Stimulated activated CD8-positive, alpha-beta memory T cell treated with anti-CD3 and anti-CD28 coated beads, Interleukin-15, amount 100 ng/mL, for 24 hours (primary cell): ENCODE measurements at regions not wholly inside any gene's neighbourhood (a gene's known extent, or its start where the extent isn't known, plus 50 kb on each side); places are given as distances from the start of the nearest gene placed in this dataset.

ENCODE experiments used
- DNase-seq: peaks from one replicate; pipeline ENCODE4 v3.0.0-alpha.2; 2020; ENCODE audit warnings: low read depth

DNA sequence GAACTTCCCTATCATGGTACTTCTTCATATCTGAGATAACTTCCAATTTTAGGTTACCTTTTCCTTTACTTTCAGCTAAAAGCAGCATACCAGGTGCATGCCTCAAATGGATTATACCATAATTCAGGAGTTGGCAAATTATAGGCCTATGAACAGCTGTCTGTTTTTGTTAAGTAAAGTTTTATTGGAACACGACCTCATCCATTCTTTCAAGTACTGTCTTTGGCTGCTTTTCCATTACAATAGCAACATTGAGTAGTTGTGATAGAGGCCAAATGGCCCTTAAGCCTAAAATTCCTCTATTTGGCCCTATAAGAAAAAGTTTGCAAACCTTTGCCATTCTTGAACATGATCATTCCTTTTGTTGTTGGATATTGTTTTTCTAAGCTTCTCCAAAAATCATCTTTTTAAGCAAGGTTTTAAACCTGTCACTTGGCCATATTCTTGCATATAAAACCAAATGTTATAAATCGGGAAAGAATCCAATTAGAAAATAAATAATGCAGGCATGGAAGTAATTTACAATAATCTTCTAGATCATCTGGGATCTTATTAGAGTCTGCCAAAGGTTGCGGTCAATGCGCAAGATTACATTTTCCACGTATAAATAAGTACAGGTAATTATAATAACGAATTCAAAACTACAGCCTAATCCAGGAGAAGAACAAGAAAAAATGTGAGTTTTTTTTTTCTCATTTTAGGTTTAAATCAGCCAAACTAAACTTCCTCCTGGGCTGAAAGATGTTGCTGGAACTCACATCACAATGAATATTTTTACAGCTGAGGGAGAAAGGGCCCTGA is 226.5 kb upstream of the ANKRD55 start:
- no peak for DNase-seq

GRCh38 chr5:56457887-56458812 is 225.0 kb upstream of the ANKRD55 start:
- no peak for DNase-seq

DNA sequence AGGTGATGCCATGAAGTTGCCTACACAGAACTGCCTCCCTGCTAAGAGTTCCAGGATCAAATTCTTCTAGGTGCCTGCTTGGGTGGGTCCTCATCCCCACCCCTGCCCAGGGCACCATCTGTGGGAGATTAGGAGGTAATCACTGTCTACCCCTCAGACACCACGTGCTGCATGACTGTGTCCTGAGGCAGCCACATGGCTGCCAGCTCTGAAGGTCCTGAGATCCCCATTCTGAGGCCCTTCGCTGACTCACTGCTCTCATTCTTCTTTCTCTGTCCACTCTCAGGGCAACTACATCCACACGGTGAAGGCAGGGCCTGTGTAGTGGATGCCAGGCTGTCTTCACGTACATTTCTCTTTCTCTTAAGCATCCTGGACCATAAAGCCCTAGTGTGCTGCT is 222.9 kb upstream of the ANKRD55 start:
- no peak for DNase-seq

GRCh38 chr5:56455417-56455816 is 222.3 kb upstream of the ANKRD55 start:
- DNase-seq, result no peak

DNA sequence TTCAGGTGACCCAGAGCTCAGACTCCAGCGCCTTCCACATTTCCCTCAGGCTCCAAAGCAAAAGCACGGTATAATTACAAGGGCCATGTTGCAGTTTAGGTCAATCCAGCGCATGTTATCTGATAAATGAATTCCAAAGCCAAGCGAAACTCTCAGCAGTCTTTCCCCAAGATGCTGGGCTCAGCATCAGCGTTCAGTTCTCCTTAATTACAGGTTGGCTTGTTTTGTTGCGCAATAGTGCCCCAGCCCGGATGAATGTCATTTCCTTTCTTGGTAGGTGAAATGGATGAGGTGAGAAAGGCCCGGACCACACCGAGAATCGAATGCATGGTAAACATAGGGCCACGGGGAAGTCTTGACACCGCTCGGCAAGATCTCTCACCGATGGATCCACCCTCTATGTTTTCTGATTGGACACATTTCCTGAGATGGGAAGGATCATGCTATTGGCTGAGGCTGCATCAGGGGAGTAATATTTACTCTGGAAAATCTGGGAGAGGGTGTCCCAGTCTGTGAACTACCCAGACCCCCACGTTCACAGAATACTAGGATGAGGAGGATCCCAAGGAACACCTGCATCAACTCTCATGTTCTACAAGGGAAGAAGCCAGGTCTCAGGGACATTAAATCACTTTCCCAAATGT is 221.2 kb upstream of the ANKRD55 start:
- no peak for DNase-seq

GRCh38 chr5:56451742-56452141 is 218.6 kb upstream of the ANKRD55 start:
- DNase-seq, result no peak

DNA sequence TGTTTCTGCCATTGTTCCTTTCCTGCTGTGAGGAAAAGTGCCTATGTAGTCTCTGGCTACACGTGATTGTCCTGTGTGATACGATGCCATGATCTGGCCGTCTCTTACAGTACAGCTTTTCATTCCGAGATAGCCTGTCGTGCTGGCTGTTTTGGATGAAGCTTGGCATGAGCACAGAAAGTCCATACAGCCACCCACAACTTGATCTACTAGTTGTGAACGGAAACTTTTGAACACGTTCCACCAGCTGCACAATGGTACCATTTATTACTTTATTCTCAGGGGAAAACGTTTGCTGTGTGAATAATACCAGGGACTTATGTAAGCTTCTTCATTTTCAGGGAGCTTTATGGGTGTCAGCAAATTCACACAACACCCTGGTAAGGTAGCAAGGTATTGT is 217.6 kb upstream of the ANKRD55 start:
- DNase-seq, result no peak

- DNase-seq, result no peak
These were observed 216.0 kb upstream of the ANKRD55 start for GRCh38 chr5:56449071-56449640.

DNA sequence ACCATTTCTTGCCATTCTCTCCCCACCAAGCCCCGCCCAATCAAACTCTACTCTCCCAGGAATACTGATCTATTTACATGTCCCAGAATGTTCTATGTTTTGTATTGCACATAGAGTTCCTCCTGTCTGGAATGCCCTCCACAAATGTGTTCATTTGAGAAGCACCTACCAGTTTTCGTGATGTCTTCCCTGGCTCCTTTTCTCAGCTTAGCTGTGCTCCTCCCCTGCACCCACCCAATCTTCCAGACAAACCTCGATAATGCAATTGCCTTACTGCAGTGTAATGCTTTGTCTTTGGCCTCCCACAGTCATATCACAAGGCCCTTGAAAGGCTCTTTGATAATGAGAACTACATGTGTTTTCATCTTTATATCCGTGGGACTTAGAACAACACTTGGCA is 214.5 kb upstream of the ANKRD55 start:
- DNase-seq, result no peak

GRCh38 chr5:56447232-56447631 is 214.1 kb upstream of the ANKRD55 start:
- DNase-seq, result no peak

- DNase-seq, result no peak
These were observed 213.6 kb upstream of the ANKRD55 start for GRCh38 chr5:56446728-56447127.

DNA sequence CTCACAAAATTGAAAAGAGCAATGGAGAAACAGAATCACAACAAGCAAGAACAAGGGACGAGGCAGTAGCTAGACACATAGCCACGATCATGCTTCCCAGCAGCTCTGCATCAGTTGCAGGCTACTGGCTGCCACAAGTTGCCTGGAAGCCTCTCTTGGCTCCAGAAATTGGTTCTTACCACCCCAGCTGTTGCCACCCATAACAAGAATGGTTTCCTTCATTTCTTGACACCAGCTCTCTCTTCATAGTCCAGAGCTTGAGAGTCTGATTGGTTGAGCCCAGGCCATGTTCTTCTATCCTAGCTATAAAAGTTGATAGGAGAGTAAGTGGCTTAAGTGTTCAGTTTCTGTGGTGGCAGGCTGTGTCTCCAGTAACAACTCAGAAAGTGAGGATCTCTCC is 210.7 kb upstream of the ANKRD55 start:
- DNase-seq, result no peak

GRCh38 chr5:56440871-56441740 is 208.0 kb upstream of the ANKRD55 start:
- DNase-seq, result no peak

- no peak for DNase-seq
These were observed 201.9 kb upstream of the ANKRD55 start for GRCh38 chr5:56434986-56435385.

DNA sequence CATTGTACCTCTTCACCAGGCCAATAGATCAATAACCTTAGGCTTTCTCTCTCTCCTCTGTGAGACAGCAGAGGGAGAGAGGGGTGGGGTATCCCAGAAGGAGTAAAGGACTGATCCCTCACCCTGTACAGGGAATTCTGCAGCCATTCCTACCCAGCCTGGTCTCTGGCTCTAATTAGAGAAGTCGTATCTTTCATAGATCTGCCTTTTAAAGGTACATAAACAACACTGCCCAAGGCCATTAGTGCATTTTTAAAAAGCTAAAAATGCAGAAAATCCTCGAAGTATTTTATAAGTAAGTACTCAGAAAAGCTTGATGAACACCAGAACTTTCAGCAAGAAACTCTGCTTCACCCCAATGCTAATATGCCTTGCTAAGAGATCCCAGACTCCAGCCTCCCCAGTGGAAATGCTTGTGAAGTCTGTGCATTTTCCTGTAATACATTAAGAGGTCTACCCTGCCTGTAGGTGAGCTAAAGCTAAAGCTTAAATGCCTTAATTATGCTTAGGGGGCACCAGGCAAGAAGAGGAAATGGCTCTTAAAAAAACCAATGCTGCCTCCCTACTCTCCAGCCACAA is 200.0 kb upstream of the ANKRD55 start:
- DNase-seq, result no peak

- DNase-seq, result no peak
These were observed 199.2 kb upstream of the ANKRD55 start for GRCh38 chr5:56432321-56432720.

- no peak for DNase-seq
These were observed 197.3 kb upstream of the ANKRD55 start for GRCh38 chr5:56430422-56430821.

- no peak for DNase-seq
These were observed 196.0 kb upstream of the ANKRD55 start for GRCh38 chr5:56429110-56429561.

DNA sequence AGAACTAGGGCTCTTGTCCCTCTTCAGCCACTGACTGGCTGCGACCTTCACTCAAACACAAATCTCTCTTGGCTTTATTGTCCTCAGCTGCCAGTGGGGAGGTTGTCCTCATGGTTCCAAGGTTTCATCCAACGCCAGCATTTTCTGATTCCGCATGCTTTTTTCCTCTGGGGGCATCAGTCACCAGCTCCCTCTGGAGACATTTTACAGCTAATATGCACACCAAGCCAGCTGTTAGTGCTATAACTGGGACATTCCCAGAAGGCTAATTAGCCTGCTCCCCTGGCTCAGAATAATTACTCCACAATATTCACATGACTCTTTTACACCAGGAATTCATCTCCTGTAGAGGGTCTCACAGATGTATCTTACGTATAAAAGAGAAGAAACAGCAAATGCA is 193.6 kb upstream of the ANKRD55 start:
- DNase-seq, result no peak

DNA sequence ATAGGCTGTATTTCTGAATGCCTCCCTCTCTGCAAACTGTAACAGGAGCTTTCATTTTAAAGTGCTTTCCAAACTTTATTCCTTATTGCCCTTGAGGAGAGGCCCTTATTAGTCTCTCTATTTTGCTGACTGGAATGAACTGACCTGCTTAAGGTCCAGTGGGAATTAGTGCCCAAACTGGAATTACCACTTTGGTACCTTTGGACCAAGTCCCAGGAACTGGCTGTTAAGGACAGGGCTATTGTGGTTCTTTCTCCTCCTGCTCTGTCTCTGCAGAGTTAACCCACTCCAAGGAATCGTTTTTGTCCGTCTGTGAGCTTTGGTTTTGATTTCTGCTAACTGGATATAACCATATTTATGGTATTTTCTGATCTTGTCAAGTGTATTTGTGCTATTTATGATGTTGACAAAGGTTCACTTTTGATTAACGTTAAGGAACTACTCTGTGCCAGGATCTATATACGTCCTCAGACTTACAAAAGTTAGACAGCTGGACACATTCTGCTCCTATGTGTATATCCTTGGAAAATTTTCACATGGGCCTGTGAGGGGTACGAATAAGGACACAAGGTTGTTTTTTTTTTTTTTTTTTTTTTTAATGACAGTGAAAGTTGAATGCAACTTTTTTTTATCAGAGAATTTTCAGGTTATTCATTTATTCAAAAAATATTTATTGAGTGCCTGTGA is 189.1 kb upstream of the ANKRD55 start:
- DNase-seq, result no peak
